ENCODE measurements at regions not wholly inside any gene's neighbourhood (a gene's known extent, or its start where the extent isn't known, plus 50 kb on each side); places are given as distances from the start of the nearest gene placed in this dataset.

GRCh38 chr4:41389356-41389755, 132.6 kb downstream of the UCHL1 start:
- Histone ChIP-seq H3K4me3 (replicated peaks in 1 of 3; ENCODE audit: insufficient read depth in 1 of 3, low read depth in 1 of 3, low read length in 3 of 3) (no peak overlapping the region), H3K27ac (ENCODE audit: insufficient read depth, low read depth, low read length) (no peak overlapping the region), H3K4me1 (ENCODE audit: control insufficient read depth, extremely low read depth, insufficient read depth, low read length) (peaks cover 17% of the 10 kb centered on the region), H3K9me3 (replicated peaks; ENCODE audit: control insufficient read depth, insufficient read depth, low read length) (no peaks in the 10 kb centered on the region), H3K4me2 (ENCODE audit: insufficient read depth, low read length) (no peak overlapping the region), H3K79me2 (ENCODE audit: control insufficient read depth, insufficient read depth, low read length) (no peaks in the 10 kb centered on the region), H4K20me1 (replicated peaks; ENCODE audit: control insufficient read depth, extremely low read depth, insufficient read depth, low read length) (no peaks in the 10 kb centered on the region), H3K9me1 (replicated peaks; ENCODE audit: control insufficient read depth, extremely low read depth, insufficient read depth, low read length) (no peaks in the 10 kb centered on the region), H2AFZ (ENCODE audit: low read depth, low read length) (no peak overlapping the region), H3K9ac (replicated peaks; ENCODE audit: extremely low read depth, insufficient read depth, low read length) (no peak overlapping the region), H3K36me3 (ENCODE audit: control insufficient read depth in 2 of 2, extremely low read depth in 1 of 2, insufficient read depth in 2 of 2, low read length in 2 of 2) (no peaks in the 10 kb centered on the region), H3K27me3 (ENCODE audit: control insufficient read depth in 2 of 2, insufficient read depth in 2 of 2, low read length in 2 of 2) (peaks cover 5 to 9% of the 10 kb centered on the region in 2 experiments)
- POLR2A ChIA-PET: no interaction called here
- FAIRE-seq (no peak), DNase-seq (ENCODE audit: low read depth, low spot score) (no peak)
- CTCF ChIA-PET: no interaction called here
- intact Hi-C loops (cut with micrococcal nuclease) (loop anchor here (5.0 kb wide), 1 partner anchor 82 kb away; no protein-coding TSS in a partner anchor), dilution Hi-C loops (cut with MboI; ENCODE audit: extremely low pct_ligation_motif_present, low sequenced_read_pairs) (no loop called here)
- TF ChIP-seq GATA2 (IDR thresholded peaks at IDR 0.05; ENCODE audit: insufficient read depth, insufficient read length, low read depth, low read length) (no peak), EZH2 (IDR thresholded peaks at IDR 0.05; ENCODE audit: borderline replicate concordance, low read depth, low read length, severe bottlenecking) (no peak), FOS (IDR thresholded peaks at IDR 0.05; ENCODE audit: borderline replicate concordance, insufficient read depth, low read length) (no peak), POLR2A (IDR thresholded peaks at IDR 0.05; ENCODE audit: low read depth, low read length) (no peak), JUN (IDR thresholded peaks at IDR 0.05; ENCODE audit: borderline replicate concordance, insufficient read depth, insufficient read length, low read depth) (no peak), MYC (IDR thresholded peaks at IDR 0.05; ENCODE audit: low read depth, low read length) (no peak), POLR2AphosphoS5 (IDR thresholded peaks at IDR 0.05; ENCODE audit: insufficient read depth, low read depth, low read length) (no peak)
- TF ChIP-seq, protein P1, sequence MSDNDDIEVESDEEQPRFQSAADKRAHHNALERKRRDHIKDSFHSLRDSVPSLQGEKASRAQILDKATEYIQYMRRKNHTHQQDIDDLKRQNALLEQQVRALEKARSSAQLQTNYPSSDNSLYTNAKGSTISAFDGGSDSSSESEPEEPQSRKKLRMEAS (IDR thresholded peaks at IDR 0.05; ENCODE audit: insufficient read depth, insufficient read length): no peak
- TF ChIP-seq, protein P2, sequence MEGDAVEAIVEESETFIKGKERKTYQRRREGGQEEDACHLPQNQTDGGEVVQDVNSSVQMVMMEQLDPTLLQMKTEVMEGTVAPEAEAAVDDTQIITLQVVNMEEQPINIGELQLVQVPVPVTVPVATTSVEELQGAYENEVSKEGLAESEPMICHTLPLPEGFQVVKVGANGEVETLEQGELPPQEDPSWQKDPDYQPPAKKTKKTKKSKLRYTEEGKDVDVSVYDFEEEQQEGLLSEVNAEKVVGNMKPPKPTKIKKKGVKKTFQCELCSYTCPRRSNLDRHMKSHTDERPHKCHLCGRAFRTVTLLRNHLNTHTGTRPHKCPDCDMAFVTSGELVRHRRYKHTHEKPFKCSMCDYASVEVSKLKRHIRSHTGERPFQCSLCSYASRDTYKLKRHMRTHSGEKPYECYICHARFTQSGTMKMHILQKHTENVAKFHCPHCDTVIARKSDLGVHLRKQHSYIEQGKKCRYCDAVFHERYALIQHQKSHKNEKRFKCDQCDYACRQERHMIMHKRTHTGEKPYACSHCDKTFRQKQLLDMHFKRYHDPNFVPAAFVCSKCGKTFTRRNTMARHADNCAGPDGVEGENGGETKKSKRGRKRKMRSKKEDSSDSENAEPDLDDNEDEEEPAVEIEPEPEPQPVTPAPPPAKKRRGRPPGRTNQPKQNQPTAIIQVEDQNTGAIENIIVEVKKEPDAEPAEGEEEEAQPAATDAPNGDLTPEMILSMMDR (IDR thresholded peaks at IDR 0.05; ENCODE audit: extremely low read depth in 1 of 2, insufficient read depth in 1 of 2, low read depth in 1 of 2, low read length in 2 of 2): no peak
- no TSS peak for BruUV-seq (replicated peaks)

Measured in endothelial cell of umbilical vein (primary cell).